Adrenal gland (tissue), 5 donors: ENCODE measurements at regions not wholly inside any gene's neighbourhood (a gene's known extent, or its start where the extent isn't known, plus 50 kb on each side); places are given as distances from the start of the nearest gene placed in this dataset.

Source experiments
- CTCF ChIP-seq, 6 experiments: fragments of 450-650 bp in 4 of 6; fragments of 200-600 bp in 2 of 6; sonication (generic) in 1 of 6; IDR thresholded peaks; 1 replicate in 5 of 6; 2 replicates in 1 of 6; pipeline versions ENCODE4 v1.5.1 to v1.8.0; 2016 to 2021; ENCODE audit warnings: antibody characterized with exemption in 6 of 6, mild to moderate bottlenecking in 2 of 6, moderate library complexity in 1 of 6
- POLR2A ChIP-seq, 2 donors: fragments of 450-650 bp; IDR thresholded peaks; one replicate each; pipeline ENCODE4 v1.6.1; 2017; ENCODE audit warnings: antibody characterized with exemption in 2 of 2, mild to moderate bottlenecking in 2 of 2, moderate library complexity in 1 of 2
- donor health status: DM: no; HTN: no; CAD: no.

DNA sequence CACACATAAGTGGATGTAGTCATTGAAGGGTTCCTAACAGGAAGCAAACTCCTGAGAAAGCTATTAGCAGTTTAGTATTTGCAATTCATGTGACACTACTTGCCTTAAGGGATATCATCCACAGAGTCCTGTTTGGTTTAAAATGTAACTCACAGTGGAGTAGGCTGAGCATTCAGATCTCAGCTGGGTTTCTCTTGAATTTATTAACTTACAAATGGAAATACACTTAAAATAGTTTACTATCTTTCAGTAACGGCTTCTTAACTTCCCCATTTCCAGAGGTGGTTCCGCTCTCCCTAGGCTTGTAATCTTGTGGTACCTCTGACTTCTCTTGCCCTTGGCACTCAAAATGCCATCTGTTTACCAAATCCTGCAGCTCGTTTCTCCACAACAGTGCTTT, 660.7 kb upstream of the ADAMTS16 start:
- TF ChIP-seq CTCF (IDR thresholded peaks at IDR 0.05) (no peak), POLR2A (IDR thresholded peaks at IDR 0.05) (no peak)
